GM18951 (cell line): ENCODE measurements at regions not wholly inside any gene's neighbourhood (a gene's known extent, or its start where the extent isn't known, plus 50 kb on each side); places are given as distances from the start of the nearest gene placed in this dataset.

Experiments
- POLR2A ChIP-seq: IDR thresholded peaks from 4 replicates; pipeline ENCODE4 v1.6.1; 2011; ENCODE audit warnings: mild to moderate bottlenecking; ENCODE audit not compliant: insufficient read length, insufficient read depth; ENCODE audit errors: extremely low read depth
- in situ Hi-C: fragments of 300-500 bp; cut with MboI; formaldehyde crosslinking; loops from one replicate; pipeline ENCODE4 v1.12.0; 2022; ENCODE audit warnings: low sequenced_read_pairs, mixed read lengths, inconsistent platforms; ENCODE audit not compliant: unreplicated experiment

DNA sequence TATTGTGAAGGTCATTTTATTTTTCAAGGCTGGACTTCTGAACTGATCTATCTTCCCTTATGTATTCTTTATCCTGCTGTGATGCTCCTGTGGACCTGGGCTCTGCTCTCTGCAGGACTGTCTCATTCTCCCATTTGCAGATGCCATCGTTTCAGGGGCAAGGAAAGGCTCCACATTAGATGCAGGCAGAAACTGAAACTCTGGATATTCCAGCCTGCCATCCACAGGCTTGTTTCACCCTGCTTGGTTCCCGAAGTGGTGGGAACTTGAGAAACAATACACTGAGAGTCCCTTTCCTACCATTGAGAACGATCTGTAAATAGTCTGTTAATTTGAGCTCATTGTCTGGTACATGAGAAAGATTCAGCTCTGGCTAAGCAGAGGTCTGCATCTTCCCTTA lies 197.5 kb upstream of the MAN1A1 start:
- in situ Hi-C loops: no loop called here
- no peak for TF ChIP-seq POLR2A

DNA sequence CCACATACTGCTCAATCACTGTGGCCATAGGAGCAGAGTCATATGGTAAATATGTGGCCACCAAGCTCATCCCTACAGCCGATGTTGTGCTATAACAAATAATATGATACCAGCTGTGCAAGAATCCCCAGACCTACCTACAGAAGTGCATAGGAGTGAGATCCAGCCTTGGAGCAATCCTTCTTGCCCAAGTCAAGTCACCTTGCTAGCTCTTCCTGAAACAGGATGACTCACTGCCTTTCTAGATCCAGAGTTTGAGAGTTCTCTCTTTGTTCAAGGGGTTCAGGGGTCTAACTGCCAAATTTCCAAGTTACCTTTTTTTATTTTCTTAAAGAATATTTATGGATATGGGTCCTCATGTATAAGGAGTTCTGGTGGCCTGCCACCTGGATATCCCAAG lies 195.7 kb upstream of the MAN1A1 start:
- no peak for TF ChIP-seq POLR2A
- in situ Hi-C loops: no loop called here

DNA sequence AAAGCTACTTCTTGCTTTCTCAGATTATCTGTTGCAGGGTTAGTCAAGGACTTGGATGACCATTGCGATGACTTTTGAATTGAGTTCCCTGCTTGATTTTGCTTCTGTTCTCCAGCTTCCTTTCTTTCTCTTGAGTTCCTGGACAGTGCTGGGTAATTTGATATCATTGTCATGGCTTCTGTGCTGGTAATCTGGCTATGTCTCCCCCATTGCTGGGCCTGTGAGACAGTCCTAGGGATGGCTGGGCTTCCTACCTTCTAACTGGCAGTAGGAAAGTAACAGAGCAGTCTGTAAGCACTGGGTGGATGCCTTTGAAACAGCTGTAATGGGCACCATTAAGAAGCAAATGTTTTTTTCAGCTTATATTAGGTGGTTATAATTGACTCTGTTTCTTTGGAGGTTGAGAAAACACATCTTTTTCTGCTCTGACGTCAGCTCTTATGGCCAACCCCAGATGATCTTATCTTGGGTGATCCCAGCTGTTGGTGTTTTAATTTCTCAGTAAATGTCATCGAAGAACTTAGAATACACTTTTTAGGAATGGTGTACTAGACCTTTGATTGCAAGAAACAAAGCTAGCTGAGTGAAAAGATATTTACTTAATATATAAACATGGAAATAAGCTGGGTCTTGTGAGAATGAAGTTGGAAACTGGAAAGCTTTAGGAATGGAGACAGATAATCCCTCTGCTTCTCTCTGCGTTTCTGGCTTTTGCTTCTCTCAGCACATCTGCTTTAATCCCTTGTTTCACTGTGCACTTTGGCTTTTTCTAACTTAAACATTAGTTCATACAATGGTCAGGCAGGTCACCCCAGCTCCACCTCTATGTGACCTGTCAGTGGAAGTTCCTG lies 195.0 kb upstream of the MAN1A1 start:
- in situ Hi-C loops: no loop called here
- TF ChIP-seq POLR2A: no peak

DNA sequence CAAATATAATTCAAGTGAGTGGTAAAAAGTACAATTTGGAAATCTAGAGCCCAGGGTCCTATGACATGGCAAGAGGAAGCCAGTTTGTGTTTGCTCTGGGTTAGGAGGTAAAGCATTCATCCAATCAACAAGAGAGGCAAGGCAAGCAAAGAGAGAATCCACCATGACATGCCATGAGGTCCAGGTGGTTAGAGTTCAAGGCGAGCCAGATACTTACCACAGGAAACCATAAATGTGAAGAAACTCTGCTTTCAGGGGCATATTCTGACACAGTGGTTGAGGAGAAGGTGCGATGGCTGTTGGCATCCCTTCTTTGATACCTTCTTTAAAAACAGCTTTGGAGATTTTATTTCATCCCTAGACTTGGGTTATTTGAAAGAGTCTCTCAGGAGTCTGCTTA lies 193.8 kb upstream of the MAN1A1 start:
- TF ChIP-seq POLR2A: no peak
- in situ Hi-C loops: no loop called here

DNA sequence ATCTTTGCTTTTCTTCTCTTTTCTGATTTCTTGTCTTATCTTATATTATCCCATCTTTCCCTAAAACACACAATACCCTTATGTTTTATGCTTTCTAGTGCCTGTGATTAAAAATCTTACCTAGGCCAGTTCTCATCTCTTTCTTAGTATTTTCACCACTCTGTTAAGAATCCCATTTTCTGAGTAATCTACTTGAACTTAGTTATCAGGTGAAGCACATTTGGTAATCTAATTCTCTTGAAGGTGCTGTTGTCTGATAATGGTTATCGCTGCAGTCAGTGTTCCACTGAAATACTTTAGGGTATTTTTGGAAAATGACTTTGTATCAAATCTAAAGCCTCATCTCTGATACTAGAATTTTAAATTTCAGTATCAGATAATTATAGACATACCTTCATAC lies 192.5 kb upstream of the MAN1A1 start:
- in situ Hi-C loops: no loop called here
- TF ChIP-seq POLR2A: no peak

DNA sequence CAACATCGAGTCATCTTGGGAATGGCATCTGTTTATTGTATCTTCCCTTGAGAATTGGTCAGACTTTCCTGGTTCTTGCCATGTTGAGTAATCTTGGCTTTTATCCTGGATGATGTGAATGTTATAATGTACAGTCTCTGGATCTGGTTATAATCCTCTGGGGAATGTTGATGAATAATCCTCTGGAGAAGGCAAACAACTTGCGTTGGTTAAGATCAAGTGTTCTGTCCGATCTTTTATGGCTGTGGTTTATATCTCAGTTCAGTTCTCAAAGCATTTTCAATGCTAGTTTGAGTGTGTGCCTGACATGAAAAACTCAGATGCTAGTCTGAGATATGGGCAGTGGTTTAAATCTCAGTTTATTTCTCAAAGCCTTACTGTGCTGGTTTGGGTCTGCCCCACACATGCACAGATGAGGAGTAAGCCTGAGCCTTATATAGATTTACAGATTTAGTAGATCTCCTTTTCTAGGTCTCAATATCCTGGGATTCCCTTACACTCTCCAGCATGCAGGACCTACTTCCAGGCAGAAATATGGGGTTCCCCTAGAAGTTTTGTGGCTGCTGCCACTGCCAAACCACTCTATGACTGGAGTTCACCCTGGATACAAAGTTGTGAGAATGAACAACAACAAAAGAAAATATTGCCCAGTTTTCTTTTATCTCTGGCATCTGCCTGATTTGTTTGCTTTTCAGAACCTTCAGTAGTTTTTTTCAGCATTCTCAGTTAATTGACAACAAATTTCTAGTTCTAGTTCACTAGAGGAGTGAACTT lies 191.8 kb upstream of the MAN1A1 start:
- no peak for TF ChIP-seq POLR2A
- in situ Hi-C loops: no loop called here

DNA sequence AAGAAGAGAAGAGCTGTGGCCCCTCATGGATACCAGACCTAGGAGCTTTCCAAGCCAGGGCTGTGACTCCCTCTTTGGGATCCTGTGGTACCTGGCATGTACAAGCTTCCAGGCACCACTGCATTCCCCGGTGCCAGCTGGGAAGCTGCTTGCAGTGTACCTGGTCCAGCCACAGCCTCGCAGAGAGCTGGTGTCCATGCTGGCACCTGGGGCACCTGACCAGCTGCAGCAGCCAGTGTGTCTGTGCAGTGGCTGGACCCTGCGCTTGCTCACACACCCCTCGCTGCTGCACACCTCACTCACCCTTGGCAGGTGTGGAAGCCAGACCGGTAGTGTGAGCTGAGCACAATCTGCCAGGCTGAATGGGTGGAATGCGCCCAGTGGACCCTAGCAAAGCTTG lies 190.9 kb upstream of the MAN1A1 start:
- TF ChIP-seq POLR2A: no peak
- in situ Hi-C loops: no loop called here

DNA sequence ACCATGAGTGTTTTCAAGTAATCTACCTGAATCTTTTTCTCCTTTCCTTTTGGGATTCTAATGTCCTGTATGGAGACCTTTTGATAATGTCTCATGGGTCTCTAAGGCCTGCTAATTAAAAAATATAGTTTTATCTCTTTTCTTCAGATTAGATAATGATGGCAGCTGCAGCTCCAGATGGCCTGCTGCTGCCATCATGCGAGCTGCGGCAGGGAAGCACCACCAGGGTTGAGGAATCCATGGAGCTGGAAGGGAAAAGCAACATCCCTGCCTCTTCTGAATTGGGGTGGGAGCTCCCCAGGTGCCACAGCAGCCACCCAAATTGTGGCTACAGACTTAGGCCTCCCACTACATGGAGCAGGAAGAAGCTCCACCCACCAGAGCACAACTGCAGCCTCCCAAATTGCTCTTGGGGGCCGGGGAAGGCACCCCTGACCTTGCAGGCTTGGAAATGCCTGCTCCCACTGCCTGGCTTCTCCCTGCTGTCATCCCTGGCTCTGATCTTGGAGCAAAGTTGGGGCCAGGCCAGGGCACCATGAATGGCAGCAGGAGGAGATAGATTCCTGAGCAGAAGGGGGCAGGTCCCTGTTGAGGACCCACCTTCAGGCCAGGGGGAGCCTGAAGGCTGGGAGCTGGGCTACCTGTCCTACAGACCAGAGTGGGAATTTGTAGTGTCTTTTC lies 189.6 kb upstream of the MAN1A1 start:
- TF ChIP-seq POLR2A: no peak
- in situ Hi-C loops: no loop called here

DNA sequence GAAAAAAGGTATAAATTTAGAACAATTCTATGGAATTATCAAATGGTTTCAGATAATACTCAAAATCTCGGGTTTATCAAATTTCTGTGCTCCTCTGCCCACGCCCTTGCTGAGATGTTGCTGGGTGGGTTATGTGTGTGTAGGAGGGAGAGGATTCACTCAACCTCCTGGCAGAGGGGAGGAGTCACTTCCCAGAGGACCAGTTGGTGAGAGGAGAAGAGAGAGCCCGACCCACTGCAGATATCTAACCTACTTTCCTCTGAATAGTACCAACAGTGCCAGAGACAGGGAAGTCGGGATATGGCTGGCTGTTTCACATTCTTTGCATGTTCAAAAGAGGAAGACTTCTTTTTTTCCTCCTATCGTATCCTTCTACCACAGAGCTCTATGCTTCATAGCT lies 187.1 kb upstream of the MAN1A1 start:
- in situ Hi-C loops: no loop called here
- no peak for TF ChIP-seq POLR2A

DNA sequence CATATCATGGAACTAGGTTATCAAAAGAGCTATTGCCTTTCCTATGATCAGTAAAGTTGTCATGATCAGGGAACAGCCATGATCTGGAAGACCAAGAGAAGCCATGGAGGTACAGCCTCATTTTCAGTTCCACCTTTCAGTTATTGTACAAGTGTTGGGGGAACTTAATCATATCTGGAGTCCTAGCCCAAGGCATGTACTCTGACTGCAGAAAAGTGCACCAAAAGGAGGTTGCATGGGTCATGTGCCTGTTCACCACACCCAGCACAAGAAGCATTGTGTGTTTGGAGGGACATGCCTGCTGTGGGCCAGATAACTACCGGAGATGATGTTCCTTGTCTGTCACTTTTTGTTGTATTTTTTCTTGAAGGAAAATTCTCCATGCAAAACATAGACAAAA lies 185.8 kb upstream of the MAN1A1 start:
- TF ChIP-seq POLR2A: no peak
- in situ Hi-C loops: no loop called here

DNA sequence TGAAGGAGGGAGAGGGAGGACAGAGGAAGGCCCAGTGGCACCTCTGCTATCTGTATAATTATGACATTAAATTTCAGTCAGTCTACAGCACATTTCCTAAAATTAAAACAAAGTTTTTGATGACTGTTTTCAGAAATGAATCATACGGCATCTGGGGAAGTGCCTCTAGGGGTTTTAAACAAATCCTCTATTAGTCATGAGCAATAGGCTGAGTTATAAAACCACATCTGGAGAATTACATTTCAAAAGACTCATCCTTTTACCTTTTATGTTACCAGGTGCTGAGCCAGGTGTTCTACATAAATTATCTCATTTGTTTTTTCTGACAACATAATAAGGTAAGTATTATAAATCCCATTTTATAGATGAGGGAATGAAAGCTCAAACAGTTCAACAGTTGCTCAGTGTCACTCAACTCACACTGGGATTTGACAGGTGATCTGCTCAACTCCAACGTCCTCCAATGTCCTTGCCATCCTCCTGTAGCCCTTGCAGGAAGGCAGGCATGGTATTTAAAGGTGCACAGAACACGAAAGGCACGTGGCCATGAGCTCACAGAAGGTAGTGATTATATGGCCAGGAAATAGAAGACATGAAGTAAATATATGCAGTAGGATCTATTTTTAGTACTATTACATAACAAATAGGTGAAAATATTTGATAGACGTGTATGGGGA lies 184.2 kb upstream of the MAN1A1 start:
- in situ Hi-C loops: no loop called here
- no peak for TF ChIP-seq POLR2A

DNA sequence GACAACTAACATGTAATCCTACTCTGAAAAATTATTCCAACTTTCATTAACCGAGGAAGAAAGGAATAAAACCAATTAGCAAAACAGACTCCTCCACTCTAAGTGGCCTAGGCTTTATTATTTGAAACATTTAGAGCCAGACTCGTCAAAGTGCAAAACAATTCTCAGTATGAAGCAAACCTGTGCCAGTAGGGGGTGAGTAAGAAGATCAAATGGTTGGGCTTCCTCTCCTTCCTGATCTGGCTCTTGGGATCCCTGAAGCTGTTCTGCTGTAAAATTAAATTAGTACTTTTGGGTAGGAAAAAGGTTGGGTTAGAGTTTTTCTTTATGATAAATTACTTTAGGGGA lies 177.6 kb upstream of the MAN1A1 start:
- TF ChIP-seq POLR2A: no peak
- in situ Hi-C loops: no loop called here
